Panc1 (cell line): ENCODE measurements at regions not wholly inside any gene's neighbourhood (a gene's known extent, or its start where the extent isn't known, plus 50 kb on each side); places are given as distances from the start of the nearest gene placed in this dataset.

Experiments used
- ATAC-seq: fragments of 200-7000 bp; cut with Tn5 transposase; 2 replicates; pipeline ENCODE4 v1.9.1; 2020; ENCODE audit warnings: mild to moderate bottlenecking, moderate library complexity
- BruUV-seq: library from RNA; stranded (reverse); fragments of 400-500 nt; replicated peaks from 2 replicates; lab custom pipeline; 2021; lab: Mats Ljungman, UMichigan
- CTCF ChIA-PET: fragments of 300-600 bp; sonication (Branson Sonifier 250); formaldehyde crosslinking; loops from one replicate; lab custom pipeline; 2022; ENCODE audit warnings: antibody characterized with exemption; lab: Charles Lee
- POLR2A ChIA-PET: fragments of 300-600 bp; sonication (Branson Sonifier 250); formaldehyde crosslinking; loops from one replicate; lab custom pipeline; 2022; ENCODE audit warnings: antibody characterized with exemption; lab: Charles Lee
- DNase-seq: peaks from one replicate; pipeline ENCODE4 v3.0.0-alpha.2; 2010; ENCODE audit warnings: low read depth, low spot score
- H3K27ac ChIP-seq: 2 replicates; pipeline ENCODE4 v1.5.1; 2011; ENCODE audit warnings: mild to moderate bottlenecking, low read length, inconsistent platforms
- H3K27me3 ChIP-seq: fragments of 200-500 bp; sonication (Bioruptor generic); 2 replicates; pipeline ENCODE4 v1.6.0; 2014; ENCODE audit warnings: low read length, inconsistent platforms; ENCODE audit not compliant: control insufficient read depth, insufficient read depth
- H3K36me3 ChIP-seq: fragments of 200-500 bp; sonication (Bioruptor generic); 2 replicates; pipeline ENCODE4 v1.5.1; 2014; ENCODE audit warnings: inconsistent platforms, mild to moderate bottlenecking, low read length, moderate library complexity; ENCODE audit not compliant: control insufficient read depth, insufficient read depth
- H3K4me1 ChIP-seq: 2 replicates; pipeline ENCODE4 v1.5.1; 2011; ENCODE audit warnings: inconsistent platforms, mild to moderate bottlenecking, low read length, moderate library complexity; ENCODE audit not compliant: control insufficient read depth, insufficient read depth
- H3K4me3 ChIP-seq, 2 experiments: 2 replicates each; pipeline ENCODE4 v1.5.1; 2011 to 2012; ENCODE audit warnings: low read depth in 2 of 2, low read length in 2 of 2, mild to moderate bottlenecking in 2 of 2, inconsistent platforms in 1 of 2, moderate library complexity in 1 of 2
- H3K9me3 ChIP-seq: fragments of 200-500 bp; sonication (Bioruptor generic); 2 replicates; pipeline ENCODE4 v1.5.1; 2014; ENCODE audit warnings: low read depth, mild to moderate bottlenecking, inconsistent platforms, low read length, moderate library complexity; ENCODE audit not compliant: control insufficient read depth, insufficient read depth
- CTCF ChIP-seq: fragments of 450-650 bp; IDR thresholded peaks from 2 replicates; pipeline ENCODE4 v1.5.1; 2017; ENCODE audit warnings: mild to moderate bottlenecking
- POLR2AphosphoS5 ChIP-seq: IDR thresholded peaks from 2 replicates; pipeline ENCODE4 v1.6.1; 2012; ENCODE audit warnings: mild to moderate bottlenecking, low read depth, low read length, moderate library complexity
- REST ChIP-seq, 2 experiments: IDR thresholded peaks; 2 replicates each; pipeline ENCODE4 v1.6.1; 2011 to 2012; ENCODE audit warnings: low read depth in 2 of 2, control low read depth in 1 of 2, low read length in 1 of 2, mild to moderate bottlenecking in 1 of 2, moderate library complexity in 1 of 2; ENCODE audit not compliant: insufficient read depth in 1 of 2
- SIN3A ChIP-seq: IDR thresholded peaks from 2 replicates; pipeline ENCODE4 v1.6.1; 2012; ENCODE audit warnings: low read depth, mild to moderate bottlenecking, low read length, moderate library complexity, borderline replicate concordance; ENCODE audit not compliant: insufficient read depth
- TCF7L2 ChIP-seq: IDR thresholded peaks from 2 replicates; pipeline ENCODE4 v1.6.1; 2011; ENCODE audit warnings: mild to moderate bottlenecking, low read depth, low read length, inconsistent platforms
- in situ Hi-C: cut with HindIII; loops from 2 replicates; pipeline ENCODE4 v1.10.0; 2016; ENCODE audit warnings: low sequenced_read_pairs, low pct_unique_long_range_greater_than_20kb
- intact Hi-C: fragments of 100-400 bp; cut with micrococcal nuclease; formaldehyde crosslinking; loops from one replicate; pipeline ENCODE4 v1.10.0; 2022; ENCODE audit not compliant: unreplicated experiment

GRCh38 chrX:67338262-67338661 lies 205.6 kb upstream of the AR start:
- Histone ChIP-seq H3K27me3 (no peaks in the 10 kb centered on the region), H3K4me1 (no peaks in the 10 kb centered on the region), H3K36me3 (no peaks in the 10 kb centered on the region), H3K27ac (no peak overlapping the region), H3K4me3 (no peak overlapping the region), H3K9me3 (no peaks in the 10 kb centered on the region)
- CTCF ChIA-PET = no interaction called here
- no peak for ATAC-seq
- BruUV-seq = no TSS peak
- no peak for DNase-seq
- in situ Hi-C loops = no loop called here
- POLR2A ChIA-PET = no interaction called here
- TF ChIP-seq SIN3A = no peak
- no peak for TF ChIP-seq CTCF
- TF ChIP-seq REST (IDR thresholded peaks at IDR 0.05; ENCODE audit: insufficient read depth in 1 of 2, low read depth in 2 of 2, low read length in 1 of 2) = no peak
- intact Hi-C loops = no loop called here

GRCh38 chrX:67342138-67342537 lies 201.7 kb upstream of the AR start:
- ChIA-PET POLR2A (no interaction called here), CTCF (no interaction called here)
- Histone ChIP-seq H3K4me3 (no peak overlapping the region), H3K27ac (no peak overlapping the region), H3K27me3 (no peaks in the 10 kb centered on the region), H3K9me3 (no peaks in the 10 kb centered on the region), H3K36me3 (no peaks in the 10 kb centered on the region), H3K4me1 (no peaks in the 10 kb centered on the region)
- intact Hi-C loops = no loop called here
- DNase-seq = no peak
- ATAC-seq = no peak
- in situ Hi-C loops = no loop called here
- BruUV-seq = no TSS peak
- TF ChIP-seq TCF7L2 = no peak
- no peak for TF ChIP-seq CTCF
- TF ChIP-seq POLR2AphosphoS5 = no peak
- no peak for TF ChIP-seq SIN3A
- no peak for TF ChIP-seq REST (IDR thresholded peaks at IDR 0.05; ENCODE audit: insufficient read depth in 1 of 2, low read depth in 2 of 2, low read length in 1 of 2)
